ENCODE measurements at regions not wholly inside any gene's neighbourhood (a gene's known extent, or its start where the extent isn't known, plus 50 kb on each side); places are given as distances from the start of the nearest gene placed in this dataset.

- no peak overlapping the region for H3K27ac ChIP-seq
- no peak for TF ChIP-seq ZFX (IDR thresholded peaks at IDR 0.05)
- TF ChIP-seq CTCF (conservative IDR thresholded peaks at IDR 0.05), result no peak
These were observed 225.5 kb upstream of the IPO5 start for GRCh38 chr13:97727991-97728390.

- TF ChIP-seq CTCF (conservative IDR thresholded peaks at IDR 0.05) (no peak), ZFX (IDR thresholded peaks at IDR 0.05) (no peak)
- no peak overlapping the region for H3K27ac ChIP-seq
These were observed 217.0 kb upstream of the IPO5 start for GRCh38 chr13:97736436-97736835.

GRCh38 chr13:97742084-97742483, 211.4 kb upstream of the IPO5 start:
- no peak overlapping the region for H3K27ac ChIP-seq
- TF ChIP-seq ZFX (IDR thresholded peaks at IDR 0.05) (no peak), CTCF (conservative IDR thresholded peaks at IDR 0.05) (no peak)

- no peak overlapping the region for H3K27ac ChIP-seq
- TF ChIP-seq ZFX (IDR thresholded peaks at IDR 0.05), result no peak
These were observed 209.5 kb upstream of the IPO5 start for GRCh38 chr13:97743938-97744337.

- TF ChIP-seq CTCF (conservative IDR thresholded peaks at IDR 0.05), result no peak
- no peak for TF ChIP-seq ZFX (IDR thresholded peaks at IDR 0.05)
- H3K27ac ChIP-seq, result no peak overlapping the region
These were observed 206.8 kb upstream of the IPO5 start for GRCh38 chr13:97746649-97747048.

- no peak overlapping the region for H3K27ac ChIP-seq
- TF ChIP-seq ZFX (IDR thresholded peaks at IDR 0.05), result no peak
- TF ChIP-seq CTCF (conservative IDR thresholded peaks at IDR 0.05), result peak; percentile 36
These were observed 204.3 kb upstream of the IPO5 start for GRCh38 chr13:97749174-97749573.

- TF ChIP-seq ZFX (IDR thresholded peaks at IDR 0.05) (no peak), CTCF (conservative IDR thresholded peaks at IDR 0.05) (no peak)
These were observed 202.0 kb upstream of the IPO5 start for GRCh38 chr13:97751477-97751876.

GRCh38 chr13:97752961-97753668, 200.4 kb upstream of the IPO5 start:
- no peak overlapping the region for H3K27ac ChIP-seq
- TF ChIP-seq CTCF (conservative IDR thresholded peaks at IDR 0.05), result no peak
- TF ChIP-seq ZFX (IDR thresholded peaks at IDR 0.05), result no peak

More at GRCh38 chr13:97751477-97751876, 202.0 kb upstream of the IPO5 start:
- no peak overlapping the region for H3K27ac ChIP-seq
